GM12873 (cell line): ENCODE measurements at regions not wholly inside any gene's neighbourhood (a gene's known extent, or its start where the extent isn't known, plus 50 kb on each side); places are given as distances from the start of the nearest gene placed in this dataset.

Experiments used
- CTCF ChIP-seq: IDR thresholded peaks from 2 replicates; pipeline ENCODE4 v1.5.1; 2012; ENCODE audit warnings: low read depth, mild to moderate bottlenecking, moderate library complexity, low read length, control low read depth; ENCODE audit not compliant: insufficient read depth; ENCODE audit errors: missing control alignments

DNA sequence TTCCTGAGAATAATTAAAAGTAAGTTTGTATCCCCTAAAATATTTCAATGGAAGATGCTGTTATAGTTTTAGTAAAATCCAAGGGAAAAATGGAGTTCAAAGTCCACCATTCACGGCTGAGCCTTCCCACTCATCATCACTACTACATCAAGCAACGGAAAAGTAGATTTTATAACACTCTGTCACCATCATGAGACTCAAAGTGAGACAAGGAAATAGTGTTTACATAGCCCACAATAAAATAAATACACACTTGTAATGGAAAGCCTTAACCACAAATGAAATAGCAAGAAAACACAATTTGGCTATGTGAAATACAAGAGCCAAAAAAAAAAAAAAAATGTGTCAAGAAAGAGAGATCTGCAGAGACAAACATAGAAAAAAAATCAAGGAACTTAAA, 569.9 kb upstream of the REG3G start:
- TF ChIP-seq CTCF = no peak

DNA sequence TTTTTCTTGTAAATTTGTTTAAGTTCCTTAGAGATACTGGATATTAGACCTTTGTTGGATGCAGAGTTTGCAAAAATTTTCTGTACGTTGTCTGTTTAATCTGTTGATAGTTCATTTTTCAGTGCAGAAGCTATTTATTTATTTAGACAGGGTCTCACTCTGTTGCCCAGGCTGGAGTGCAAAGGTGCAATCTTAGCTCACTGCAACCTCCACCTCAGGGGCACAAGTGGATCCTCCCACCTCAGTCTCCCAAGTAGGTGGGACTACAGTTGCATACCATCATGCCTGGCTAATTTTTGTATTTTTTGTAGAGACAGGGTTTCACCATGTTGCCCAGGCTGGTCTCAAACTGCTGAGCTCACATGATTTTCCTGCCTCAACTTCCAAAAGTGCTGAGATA, 568.2 kb upstream of the REG3G start:
- TF ChIP-seq CTCF = no peak

- TF ChIP-seq CTCF = no peak
Measured at GRCh38 chr2:78465707-78466106, 559.8 kb upstream of the REG3G start.

DNA sequence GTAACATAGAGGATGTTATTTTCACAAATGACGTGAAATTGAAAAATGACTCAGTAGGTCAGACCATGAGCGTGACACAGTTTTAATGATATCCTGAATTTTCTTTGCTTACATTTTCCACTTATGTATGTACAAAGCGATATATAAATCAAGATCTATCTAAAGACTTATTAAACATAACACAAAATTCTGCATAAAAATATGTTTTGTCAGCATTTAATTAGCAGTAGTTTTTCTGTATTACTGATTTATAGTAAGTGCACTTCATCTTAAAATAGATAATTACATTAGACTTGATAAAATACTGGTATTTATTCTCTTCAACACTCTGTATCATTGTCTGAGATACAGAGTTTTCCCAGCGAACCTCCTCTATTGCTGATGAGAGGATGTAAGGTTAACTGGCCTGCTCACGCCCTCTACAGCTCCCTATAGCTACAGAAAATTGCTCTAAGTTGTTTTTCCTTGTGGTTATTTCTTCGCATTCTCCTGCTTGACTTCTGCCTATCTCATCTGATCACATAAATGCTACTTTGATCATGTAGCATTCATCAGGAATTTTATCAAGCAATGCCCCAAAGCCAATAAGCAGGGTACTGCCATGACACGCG, 548.8 kb upstream of the REG3G start:
- no peak for TF ChIP-seq CTCF

DNA sequence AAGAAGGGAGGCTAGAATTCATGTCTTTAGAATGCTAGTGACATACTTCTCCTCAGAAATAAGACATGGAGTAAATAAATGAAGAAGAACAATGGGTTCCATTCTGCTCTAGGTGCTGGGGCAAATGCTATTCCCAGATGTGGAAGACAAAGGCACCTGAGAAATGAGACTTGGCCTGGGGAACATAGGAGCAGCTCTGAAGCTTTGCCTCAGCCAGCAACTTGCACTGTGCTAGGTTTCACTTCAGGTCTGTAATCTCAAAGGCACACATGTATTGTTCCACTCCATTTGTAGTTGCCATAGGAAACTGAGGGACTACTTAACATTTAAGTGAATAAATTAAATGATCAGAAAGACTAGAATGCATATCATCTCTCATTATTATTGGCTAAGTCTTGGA, 538.9 kb upstream of the REG3G start:
- TF ChIP-seq CTCF = no peak

GRCh38 chr2:78498125-78498524, 527.4 kb upstream of the REG3G start:
- no peak for TF ChIP-seq CTCF

- no peak for TF ChIP-seq CTCF
Measured at GRCh38 chr2:78506301-78506700, 519.2 kb upstream of the REG3G start.
